Lower leg skin (tissue), 3 donors: ENCODE measurements at regions not wholly inside any gene's neighbourhood (a gene's known extent, or its start where the extent isn't known, plus 50 kb on each side); places are given as distances from the start of the nearest gene placed in this dataset.
"Not testable (repeated sequence)": the region's sequence is repeated elsewhere in the genome, so short reads cannot be mapped to it uniquely, and the experiment has no call there.

Source experiments
- DNase-seq, 2 donors: peaks; one replicate each; pipeline ENCODE4 v3.0.0-alpha.2; 2019; ENCODE audit warnings: low spot score in 2 of 2
- H3K4me3 ChIP-seq: fragments of 200-600 bp; sonication (generic); 2 replicates; pipeline ENCODE4 v1.5.1; 2017; ENCODE audit warnings: mild to moderate bottlenecking, low read depth; ENCODE audit not compliant: poor library complexity, severe bottlenecking
- POLR2A ChIP-seq, 2 donors: fragments of 450-650 bp; IDR thresholded peaks; one replicate each; pipeline ENCODE4 v1.6.1; 2016 to 2017; ENCODE audit warnings: antibody characterized with exemption in 2 of 2, mild to moderate bottlenecking in 1 of 2, moderate library complexity in 1 of 2
- WGBS, 2 donors: methylation state at CpG; one replicate each; pipeline ENCODE4 v1.1.5; 2018; 5-methylcytosine and 5-hydroxymethylcytosine counted together
- intact Hi-C: fragments of 100-400 bp; cut with DNase I; formaldehyde crosslinking; loops from one replicate; pipeline ENCODE4 v1.15.0; 2023; ENCODE audit warnings: low total_unique reads

DNA sequence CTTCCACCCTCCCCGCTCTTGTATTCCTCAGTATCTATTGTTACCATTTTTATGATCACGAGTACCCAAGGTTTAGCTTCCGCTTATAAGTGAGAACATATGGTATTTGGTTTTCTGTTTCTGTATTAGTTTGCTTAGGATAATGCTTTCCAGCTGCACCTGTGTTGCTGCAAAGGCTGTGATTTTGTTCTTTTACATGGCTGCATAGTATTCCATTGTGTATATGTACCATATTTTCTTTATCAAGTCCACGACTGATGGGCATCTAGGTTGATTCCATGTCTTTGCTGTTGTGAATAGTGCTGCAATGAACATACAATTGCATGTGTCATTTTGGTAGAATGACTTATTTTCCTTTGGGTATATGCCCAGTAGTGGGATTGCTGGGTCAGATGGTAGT is 79.7 kb upstream of the EFCAB3 start:
- no peak for TF ChIP-seq POLR2A (IDR thresholded peaks at IDR 0.05)
- H3K4me3 ChIP-seq = no peak overlapping the region
- DNase-seq = no peak
- 80 to 88% methylated on average over 4 of the region's 4 CpGs for WGBS, 2 donors
- intact Hi-C loops = no loop called here

DNA sequence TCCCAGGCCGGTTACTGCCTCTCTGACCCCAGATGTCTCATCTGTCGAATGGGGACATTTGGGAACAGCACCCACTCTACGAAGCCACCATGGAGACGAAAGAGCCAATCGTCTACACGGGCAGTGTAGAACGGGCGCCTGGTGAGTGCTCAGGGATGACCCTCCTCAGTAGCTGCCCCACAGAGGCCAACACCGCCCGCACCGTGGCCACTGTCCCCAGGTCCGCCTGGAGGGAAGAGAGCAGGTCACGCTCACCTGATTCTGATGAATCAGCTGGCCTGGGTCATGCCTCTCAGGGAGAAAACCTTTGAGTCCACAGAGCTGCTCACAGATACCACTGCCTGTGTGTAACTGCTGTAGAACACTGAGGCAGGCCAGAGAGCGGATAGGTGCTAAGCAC is 105.1 kb upstream of the EFCAB3 start:
- WGBS, 2 donors = 90% methylated on average over 9 of the region's 14 CpGs; no CpG with 5 or more reads in 1 of the 2 donors
- H3K4me3 ChIP-seq, DNase-seq, intact Hi-C loops: not testable (repeated sequence)

DNA sequence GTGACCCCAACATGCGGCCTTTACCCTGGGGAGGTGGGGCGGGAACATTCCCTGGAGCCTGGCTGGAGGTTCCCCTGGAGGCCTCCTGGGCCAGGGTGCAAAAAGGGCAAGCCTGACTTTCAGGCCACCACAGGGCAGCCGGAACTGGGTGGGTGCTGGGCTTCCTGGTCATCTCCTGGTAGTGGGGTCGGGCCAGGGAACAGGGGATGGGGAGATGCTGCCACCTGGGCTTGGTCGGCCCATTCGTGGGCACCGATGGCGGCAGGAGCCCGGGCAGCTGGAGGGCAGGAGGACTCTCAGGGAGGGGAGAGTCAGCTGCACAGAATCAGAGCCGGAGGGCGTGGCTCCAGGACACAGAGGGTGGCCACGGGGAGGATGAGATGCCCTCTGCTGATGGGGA is 112.0 kb upstream of the EFCAB3 start:
- DNase-seq = peak in 1 of 2 donors; percentile 56
- H3K4me3 ChIP-seq, intact Hi-C loops: not testable (repeated sequence)
- WGBS, 2 donors = 84 to 94% methylated on average over 3 to 7 of the region's 12 CpGs

DNA sequence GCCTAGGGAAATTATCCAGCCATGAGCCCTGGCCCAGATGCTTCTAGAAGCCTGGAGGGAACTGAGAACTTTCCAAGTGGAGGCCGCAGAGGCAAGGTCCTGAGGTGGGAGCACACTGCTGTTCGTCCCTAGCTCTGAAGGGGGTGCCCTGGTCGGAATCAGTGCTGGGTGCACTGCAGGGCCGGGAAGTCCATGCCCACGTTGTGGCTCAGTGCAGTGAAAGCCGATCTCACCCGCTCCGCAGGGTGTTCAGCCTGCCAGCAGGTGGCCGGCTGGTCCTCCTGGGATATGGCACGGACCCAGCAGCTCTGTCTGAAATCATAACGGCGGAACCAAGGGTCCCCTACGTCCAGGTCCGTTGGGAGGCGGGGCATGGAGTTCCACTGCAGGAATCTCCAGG is 115.4 kb upstream of the EFCAB3 start:
- intact Hi-C loops, DNase-seq, H3K4me3 ChIP-seq: not testable (repeated sequence)
- no CpG with 5 or more reads among the region's 15 CpGs for WGBS, 2 donors

DNA sequence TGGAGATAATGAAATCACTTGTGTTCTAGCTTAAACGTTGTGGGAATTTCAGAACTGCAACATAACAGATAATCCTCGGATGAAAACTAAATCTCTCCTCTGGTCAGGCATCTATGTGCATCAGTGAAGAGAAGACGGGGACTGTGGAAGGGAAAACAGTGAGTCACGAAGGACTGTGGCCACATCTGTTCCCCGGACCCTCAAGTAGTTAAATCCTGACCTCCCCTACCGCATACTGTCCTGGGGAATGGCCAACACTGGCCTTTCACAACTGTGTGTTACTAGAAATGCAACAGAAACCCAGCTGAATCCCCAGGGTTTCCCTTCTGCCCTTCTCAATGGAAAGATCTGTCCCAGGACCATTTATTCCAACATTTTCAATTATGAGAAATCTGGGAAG is 124.6 kb upstream of the EFCAB3 start:
- 61 to 69% methylated on average over 6 of the region's 6 CpGs for WGBS, 2 donors

DNA sequence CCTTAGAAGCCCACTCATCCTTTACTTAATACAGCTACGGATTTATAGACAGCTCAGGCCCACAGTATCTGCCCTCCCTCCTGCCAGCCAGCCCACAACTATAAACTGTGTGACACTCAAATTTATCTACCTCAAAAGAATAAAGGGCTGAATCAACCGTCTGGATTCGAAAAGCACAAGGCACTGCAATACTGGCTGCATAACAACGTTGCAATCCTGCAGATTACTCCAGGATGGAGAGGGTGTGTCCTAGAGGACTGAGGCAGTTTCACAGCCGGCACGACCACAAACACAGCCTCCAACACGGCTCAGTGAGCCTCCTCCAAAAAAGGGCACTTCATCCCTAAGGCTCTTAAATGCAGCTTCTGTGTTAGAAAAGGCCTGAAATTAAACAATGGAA is 138.3 kb upstream of the EFCAB3 start:
- intact Hi-C loops, DNase-seq, H3K4me3 ChIP-seq: not testable (repeated sequence)
- WGBS, 2 donors = 23 to 27% methylated on average over 7 of the region's 7 CpGs

More for the DNA sequence above, 124.6 kb upstream of the EFCAB3 start:
- intact Hi-C loops, H3K4me3 ChIP-seq: not testable (repeated sequence)
- DNase-seq = peak in 1 of 2 donors; percentile 49

DNA sequence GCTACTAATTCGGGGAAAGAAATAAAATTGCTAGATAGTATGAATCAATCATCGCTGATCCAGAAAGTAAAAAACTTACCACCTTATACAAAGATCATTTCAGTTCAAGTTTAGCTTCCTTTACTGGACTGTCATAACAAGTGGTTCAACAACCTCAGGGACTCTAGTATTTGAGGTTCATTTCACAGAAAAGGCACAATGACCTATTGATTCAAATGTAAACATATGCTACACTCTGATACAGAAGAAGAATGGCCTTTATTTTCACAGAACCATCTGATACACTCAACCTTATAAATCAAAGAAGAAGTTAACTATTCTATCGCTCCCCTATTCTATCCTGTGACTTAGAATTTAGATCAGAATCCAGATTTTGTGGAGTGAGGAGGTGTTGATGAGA is 140.8 kb upstream of the EFCAB3 start:
- H3K4me3 ChIP-seq, intact Hi-C loops, DNase-seq: not testable (repeated sequence)
- WGBS, 2 donors = 80 to 82% methylated on average over 3 of the region's 3 CpGs

DNA sequence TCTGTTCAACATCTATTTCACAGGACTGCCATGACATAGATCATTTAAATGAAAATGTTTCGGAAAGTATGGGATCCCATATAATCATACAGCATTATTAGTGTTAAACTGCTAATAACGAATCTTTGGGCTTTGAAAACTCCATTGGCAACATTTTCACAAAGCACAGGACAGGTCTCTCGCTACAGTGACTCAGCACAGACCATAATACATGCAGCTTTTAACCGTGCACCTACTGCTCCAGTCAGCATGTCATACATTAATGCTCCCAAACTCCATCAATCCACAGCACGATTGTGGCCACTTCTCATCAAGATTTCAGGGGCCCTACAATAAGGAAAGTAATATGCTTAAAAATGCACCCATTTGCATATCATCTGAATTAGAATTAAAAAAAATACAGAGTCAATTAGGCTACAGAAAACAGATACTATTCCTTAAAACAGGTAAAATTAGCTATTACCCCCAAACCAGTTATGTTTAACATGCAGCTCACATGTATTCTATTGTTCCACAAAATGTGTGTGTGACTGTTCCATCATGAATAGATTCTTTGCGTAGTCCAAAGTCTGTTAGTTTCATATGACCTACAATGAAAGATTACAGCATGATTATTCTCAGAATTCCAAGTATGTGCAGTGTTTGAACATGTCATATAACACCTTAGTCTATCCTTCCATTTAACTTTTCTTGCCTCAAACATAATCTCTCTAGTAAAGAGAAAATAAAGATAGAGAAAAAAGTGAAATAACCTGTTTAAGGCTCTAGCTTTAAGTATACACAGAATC is 141.6 kb upstream of the EFCAB3 start:
- DNase-seq, intact Hi-C loops, H3K4me3 ChIP-seq: not testable (repeated sequence)
- 57 to 64% methylated on average over 6 of the region's 6 CpGs for WGBS, 2 donors

DNA sequence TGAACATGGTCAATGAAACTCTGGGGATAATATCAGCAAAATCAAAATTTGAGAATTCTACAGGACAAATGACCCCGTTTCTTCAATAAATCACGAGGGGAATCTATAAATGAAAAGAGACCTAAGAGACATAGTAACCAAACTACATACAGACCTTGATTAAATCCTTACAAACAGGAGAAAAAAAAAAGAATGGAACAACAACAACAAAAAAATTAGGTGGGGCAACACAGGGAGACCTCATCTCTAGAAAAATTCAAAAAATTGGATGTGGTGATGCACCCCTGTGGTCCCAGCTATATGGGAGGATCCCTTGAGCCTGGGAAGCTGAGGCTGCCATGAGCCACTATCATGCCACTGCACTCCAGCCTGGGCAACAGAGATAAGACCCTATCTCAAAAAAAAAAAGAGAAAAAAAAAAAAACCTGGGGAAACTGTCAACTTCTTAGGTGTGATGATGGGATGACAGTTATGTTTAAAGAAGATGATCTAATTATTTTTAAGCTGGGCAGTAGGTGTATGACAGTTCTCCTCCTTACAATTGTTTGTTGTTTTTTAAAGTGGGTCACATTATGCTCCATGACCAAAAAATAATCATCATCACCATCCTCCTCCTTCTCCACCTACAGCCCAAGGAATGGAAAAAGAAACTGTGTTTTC is 146.4 kb upstream of the EFCAB3 start:
- DNase-seq, H3K4me3 ChIP-seq, intact Hi-C loops: not testable (repeated sequence)
- WGBS, 2 donors = 82 to 94% methylated on average over 2 of the region's 2 CpGs

DNA sequence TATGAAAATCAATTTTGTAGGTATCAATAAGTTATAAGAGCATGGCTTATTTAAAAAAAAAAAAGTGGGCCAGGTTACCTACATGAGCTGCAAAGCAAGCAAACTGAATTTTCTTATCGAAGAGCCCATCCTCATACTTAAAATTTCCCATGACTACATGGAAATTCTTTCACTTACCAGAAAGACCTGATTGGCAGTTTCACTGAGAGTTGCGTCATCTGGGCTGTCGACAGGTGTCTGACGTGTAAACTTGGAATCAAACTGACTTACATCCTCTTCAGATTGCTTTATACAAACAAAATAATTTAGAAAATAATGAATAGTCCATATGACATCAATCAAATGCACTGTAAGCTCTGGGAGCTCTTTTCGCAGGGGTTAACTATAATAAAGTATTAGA is 149.1 kb upstream of the EFCAB3 start:
- H3K4me3 ChIP-seq, DNase-seq, intact Hi-C loops: not testable (repeated sequence)
- WGBS, 2 donors = 52 to 66% methylated on average over 5 of the region's 5 CpGs

DNA sequence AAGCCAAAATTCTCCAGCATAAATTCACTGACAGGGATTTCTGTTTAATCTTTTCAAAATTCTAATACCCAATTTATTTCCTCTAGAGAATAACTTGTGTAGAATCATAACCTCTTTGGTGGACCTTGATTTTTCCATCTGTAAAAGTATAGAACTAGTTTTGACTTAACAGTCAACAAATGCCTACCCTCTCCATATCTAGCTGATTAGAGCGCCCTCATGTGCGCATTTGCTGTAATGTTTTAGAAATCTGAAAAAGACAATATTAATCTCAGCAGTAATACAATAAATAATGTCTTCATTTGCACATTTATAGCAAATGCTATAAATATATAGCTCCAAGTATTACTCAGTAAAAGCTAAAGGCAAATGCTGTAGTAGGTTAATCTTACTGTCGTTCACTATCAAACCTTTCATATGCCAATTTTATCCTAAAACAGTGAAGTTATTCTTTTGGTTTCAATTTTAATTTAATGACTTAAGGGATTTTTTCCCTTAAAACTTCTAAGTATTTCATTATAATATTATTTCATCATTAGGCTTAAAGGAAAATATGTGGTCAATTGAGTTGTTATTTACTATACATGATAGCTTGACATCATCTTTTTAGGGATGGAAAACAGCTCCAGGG is 153.6 kb upstream of the EFCAB3 start:
- DNase-seq, H3K4me3 ChIP-seq, intact Hi-C loops: not testable (repeated sequence)
- WGBS, 2 donors = 14 to 18% methylated on average over 3 of the region's 3 CpGs

DNA sequence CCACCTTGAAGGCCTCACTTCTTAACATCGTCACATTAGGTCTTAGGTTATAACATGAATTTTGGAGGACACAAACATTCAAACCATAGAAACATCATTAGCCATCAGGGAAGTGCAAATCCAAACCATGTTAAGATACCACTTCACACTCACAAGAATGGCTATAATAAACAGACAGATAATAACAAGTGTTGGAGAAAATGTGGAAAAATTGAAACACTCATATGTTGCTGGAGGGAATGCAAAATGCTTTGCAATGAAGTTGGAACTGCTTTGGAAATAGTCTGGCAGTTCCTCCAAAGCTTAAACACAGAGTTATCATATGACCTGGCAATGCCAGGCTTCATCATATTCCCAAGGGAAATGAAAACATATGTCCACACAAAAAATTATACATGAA is 156.8 kb upstream of the EFCAB3 start:
- WGBS, 2 donors = 97% methylated on average over 1 of the region's 1 CpG
- intact Hi-C loops, DNase-seq: not testable (repeated sequence)

More for the DNA sequence above, 156.8 kb upstream of the EFCAB3 start:
- H3K4me3 ChIP-seq = not testable (repeated sequence)
